Endothelial cell of umbilical vein (primary cell): ENCODE measurements at regions not wholly inside any gene's neighbourhood (a gene's known extent, or its start where the extent isn't known, plus 50 kb on each side); places are given as distances from the start of the nearest gene placed in this dataset.
A peak's percentile ranks its signal among the peaks of the same experiment; 100 is the strongest.

Experiments used
- BruUV-seq: library from RNA; stranded (reverse); fragments of 400-500 nt; replicated peaks from 2 replicates; lab custom pipeline; 2021; lab: Mats Ljungman, UMichigan
- CTCF ChIA-PET: fragments of 300-600, 350-600 bp; sonication (Branson Sonifier 250); formaldehyde crosslinking; loops from one replicate; lab custom pipeline; 2021; ENCODE audit warnings: antibody characterized with exemption, inconsistent platforms; lab: Charles Lee
- POLR2A ChIA-PET: fragments of 300-600, 350-600 bp; sonication (Branson Sonifier 250); formaldehyde crosslinking; loops from one replicate; lab custom pipeline; 2021; ENCODE audit warnings: antibody characterized with exemption, inconsistent platforms; lab: Charles Lee
- DNase-seq: peaks from one replicate; pipeline ENCODE4 v3.0.0-alpha.2; 2011; ENCODE audit warnings: low read depth, low spot score
- FAIRE-seq: peaks from 2 replicates; lab custom pipeline; 2011; peaks lifted over from hg19 to GRCh38; lab: Jason Lieb, UNC
- H2AFZ ChIP-seq: 2 replicates; pipeline ENCODE4 v1.6.0; 2012; ENCODE audit warnings: low read depth, low read length, control low read depth, inconsistent platforms
- H3K27ac ChIP-seq: 2 replicates; pipeline ENCODE4 v1.5.1; 2011; ENCODE audit warnings: low read depth, mild to moderate bottlenecking, control low read depth, low read length, moderate library complexity; ENCODE audit not compliant: insufficient read depth
- H3K27me3 ChIP-seq, 2 experiments: 2 replicates each; pipeline versions ENCODE4 v1.6.0 to v1.6.1; 2011; ENCODE audit warnings: low read length in 2 of 2, mixed read lengths in 1 of 2; ENCODE audit not compliant: control insufficient read depth in 2 of 2, insufficient read depth in 2 of 2
- H3K36me3 ChIP-seq, 2 experiments: 2 replicates in 1 of 2; 3 replicates in 1 of 2; pipeline ENCODE4 v1.5.1; 2011; ENCODE audit warnings: low read length in 2 of 2, mild to moderate bottlenecking in 1 of 2, moderate library complexity in 1 of 2; ENCODE audit not compliant: control insufficient read depth in 2 of 2, insufficient read depth in 2 of 2; ENCODE audit errors: extremely low read depth in 1 of 2
- H3K4me1 ChIP-seq: 3 replicates; pipeline ENCODE4 v1.5.1; 2011; ENCODE audit warnings: mild to moderate bottlenecking, low read length; ENCODE audit not compliant: control insufficient read depth, insufficient read depth; ENCODE audit errors: extremely low read depth
- H3K4me2 ChIP-seq: 2 replicates; pipeline ENCODE4 v1.6.1; 2011; ENCODE audit warnings: low read length, control low read depth, mixed read lengths; ENCODE audit not compliant: insufficient read depth
- H3K4me3 ChIP-seq, 3 experiments: fragments of 200-600 bp in 1 of 3; sonication (generic), shearing (Covaris generic) in 1 of 3; replicated peaks in 1 of 3; 2 replicates each; pipeline ENCODE4 v1.5.1; 2011 to 2016; ENCODE audit warnings: control low read depth in 3 of 3, low read length in 3 of 3, mild to moderate bottlenecking in 2 of 3, inconsistent platforms in 1 of 3, low read depth in 1 of 3, moderate library complexity in 1 of 3; ENCODE audit not compliant: insufficient read depth in 1 of 3
- H3K79me2 ChIP-seq: 2 replicates; pipeline ENCODE4 v1.6.0; 2012; ENCODE audit warnings: low read length, inconsistent platforms; ENCODE audit not compliant: control insufficient read depth, insufficient read depth
- H3K9ac ChIP-seq: replicated peaks from 2 replicates; pipeline ENCODE3; 2011; ENCODE audit warnings: low read length, control low read depth; ENCODE audit not compliant: insufficient read depth; ENCODE audit errors: extremely low read depth
- H3K9me1 ChIP-seq: replicated peaks from 3 replicates; pipeline ENCODE4 v1.6.0; 2011; ENCODE audit warnings: mild to moderate bottlenecking, low read length; ENCODE audit not compliant: control insufficient read depth, insufficient read depth; ENCODE audit errors: extremely low read depth
- H3K9me3 ChIP-seq: replicated peaks from 2 replicates; pipeline ENCODE4 v1.5.1; 2012; ENCODE audit warnings: low read length, inconsistent platforms; ENCODE audit not compliant: control insufficient read depth, insufficient read depth
- H4K20me1 ChIP-seq: replicated peaks from 2 replicates; pipeline ENCODE3; 2011; ENCODE audit warnings: mild to moderate bottlenecking, low read length; ENCODE audit not compliant: control insufficient read depth, insufficient read depth; ENCODE audit errors: extremely low read depth
- EZH2 ChIP-seq: IDR thresholded peaks from 2 replicates; pipeline ENCODE4 v1.6.1; 2012; ENCODE audit warnings: borderline replicate concordance, low read depth, mild to moderate bottlenecking, moderate library complexity, low read length, inconsistent platforms; ENCODE audit not compliant: severe bottlenecking
- GATA2 ChIP-seq: IDR thresholded peaks from 2 replicates; pipeline ENCODE4 v1.7.0; 2011; ENCODE audit warnings: low read depth, mild to moderate bottlenecking, moderate library complexity, mixed read lengths, low read length; ENCODE audit not compliant: insufficient read length, insufficient read depth
- JUN ChIP-seq: IDR thresholded peaks from 2 replicates; pipeline ENCODE4 v1.6.1; 2011; ENCODE audit warnings: borderline replicate concordance, low read depth; ENCODE audit not compliant: insufficient read length, insufficient read depth
- POLR2AphosphoS5 ChIP-seq: IDR thresholded peaks from 2 replicates; pipeline ENCODE4 v1.6.1; 2012; ENCODE audit warnings: low read depth, mild to moderate bottlenecking, control low read depth, low read length, moderate library complexity; ENCODE audit not compliant: insufficient read depth
- dilution Hi-C: fragments of 300-500 bp; cut with MboI; formaldehyde crosslinking; loops from one replicate; pipeline ENCODE4 v1.15.0; 2019; ENCODE audit warnings: low sequenced_read_pairs; ENCODE audit not compliant: extremely low pct_ligation_motif_present
- intact Hi-C: fragments of 100-400 bp; cut with micrococcal nuclease; formaldehyde crosslinking; loops from one replicate; pipeline ENCODE4 v1.10.0; 2022
- TF ChIP-seq, protein P1 (sequence below): IDR thresholded peaks from 2 replicates; pipeline ENCODE4 v1.6.1; 2011; ENCODE audit not compliant: insufficient read depth, insufficient read length
- TF ChIP-seq, protein P2 (sequence below), 2 donors: IDR thresholded peaks; 1 replicate in 1 of 2; 2 replicates in 1 of 2; pipeline ENCODE4 v1.5.1; 2011; ENCODE audit warnings: low read length in 2 of 2, mild to moderate bottlenecking in 2 of 2, moderate library complexity in 2 of 2, control low read depth in 1 of 2, inconsistent platforms in 1 of 2, low read depth in 1 of 2; ENCODE audit not compliant: insufficient read depth in 1 of 2; ENCODE audit errors: extremely low read depth in 1 of 2

DNA sequence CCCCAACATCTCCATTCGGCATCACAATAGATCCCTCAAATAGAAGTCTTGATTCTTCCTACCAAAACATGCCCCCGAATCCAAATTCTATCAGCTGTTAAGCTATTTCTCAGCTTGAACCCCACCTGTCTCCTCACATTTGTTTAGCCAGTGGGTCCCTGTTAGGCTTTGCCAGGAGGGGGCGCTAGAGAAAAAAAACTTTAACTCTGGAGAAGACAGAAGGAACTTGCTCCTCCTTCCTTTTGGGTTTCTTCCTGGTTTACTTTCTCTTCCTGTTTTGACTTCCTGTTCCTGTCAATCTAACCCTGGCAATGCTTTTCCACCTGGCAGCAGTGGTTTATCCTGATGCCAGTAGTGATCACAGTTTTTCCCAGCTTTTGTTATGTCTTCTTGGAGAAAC is 95.6 kb upstream of the KCNK1 start:
- H3K36me3 ChIP-seq: no peaks in the 10 kb centered on the region
- H3K79me2 ChIP-seq: no peaks in the 10 kb centered on the region
- H3K27ac ChIP-seq: no peak overlapping the region
- no peak overlapping the region for H3K9ac ChIP-seq
- no peak overlapping the region for H3K4me3 ChIP-seq
- no peaks in the 10 kb centered on the region for H3K9me1 ChIP-seq
- no TSS peak for BruUV-seq
- H3K27me3 ChIP-seq: no peaks in the 10 kb centered on the region
- H3K4me1 ChIP-seq: no peaks in the 10 kb centered on the region
- dilution Hi-C loops (no loop called here), intact Hi-C loops (no loop called here)
- POLR2A ChIA-PET: no interaction called here
- no peak overlapping the region for H3K4me2 ChIP-seq
- no peaks in the 10 kb centered on the region for H4K20me1 ChIP-seq
- no peak for DNase-seq
- no peak overlapping the region for H2AFZ ChIP-seq
- CTCF ChIA-PET: no interaction called here
- FAIRE-seq: no peak
- TF ChIP-seq, protein P1, sequence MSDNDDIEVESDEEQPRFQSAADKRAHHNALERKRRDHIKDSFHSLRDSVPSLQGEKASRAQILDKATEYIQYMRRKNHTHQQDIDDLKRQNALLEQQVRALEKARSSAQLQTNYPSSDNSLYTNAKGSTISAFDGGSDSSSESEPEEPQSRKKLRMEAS: no peak
- TF ChIP-seq, protein P2, sequence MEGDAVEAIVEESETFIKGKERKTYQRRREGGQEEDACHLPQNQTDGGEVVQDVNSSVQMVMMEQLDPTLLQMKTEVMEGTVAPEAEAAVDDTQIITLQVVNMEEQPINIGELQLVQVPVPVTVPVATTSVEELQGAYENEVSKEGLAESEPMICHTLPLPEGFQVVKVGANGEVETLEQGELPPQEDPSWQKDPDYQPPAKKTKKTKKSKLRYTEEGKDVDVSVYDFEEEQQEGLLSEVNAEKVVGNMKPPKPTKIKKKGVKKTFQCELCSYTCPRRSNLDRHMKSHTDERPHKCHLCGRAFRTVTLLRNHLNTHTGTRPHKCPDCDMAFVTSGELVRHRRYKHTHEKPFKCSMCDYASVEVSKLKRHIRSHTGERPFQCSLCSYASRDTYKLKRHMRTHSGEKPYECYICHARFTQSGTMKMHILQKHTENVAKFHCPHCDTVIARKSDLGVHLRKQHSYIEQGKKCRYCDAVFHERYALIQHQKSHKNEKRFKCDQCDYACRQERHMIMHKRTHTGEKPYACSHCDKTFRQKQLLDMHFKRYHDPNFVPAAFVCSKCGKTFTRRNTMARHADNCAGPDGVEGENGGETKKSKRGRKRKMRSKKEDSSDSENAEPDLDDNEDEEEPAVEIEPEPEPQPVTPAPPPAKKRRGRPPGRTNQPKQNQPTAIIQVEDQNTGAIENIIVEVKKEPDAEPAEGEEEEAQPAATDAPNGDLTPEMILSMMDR (IDR thresholded peaks at IDR 0.05; ENCODE audit: extremely low read depth in 1 of 2, insufficient read depth in 1 of 2, low read depth in 1 of 2, low read length in 2 of 2): peak in 1 of 2 donors; percentile 25
- no peaks in the 10 kb centered on the region for H3K9me3 ChIP-seq

DNA sequence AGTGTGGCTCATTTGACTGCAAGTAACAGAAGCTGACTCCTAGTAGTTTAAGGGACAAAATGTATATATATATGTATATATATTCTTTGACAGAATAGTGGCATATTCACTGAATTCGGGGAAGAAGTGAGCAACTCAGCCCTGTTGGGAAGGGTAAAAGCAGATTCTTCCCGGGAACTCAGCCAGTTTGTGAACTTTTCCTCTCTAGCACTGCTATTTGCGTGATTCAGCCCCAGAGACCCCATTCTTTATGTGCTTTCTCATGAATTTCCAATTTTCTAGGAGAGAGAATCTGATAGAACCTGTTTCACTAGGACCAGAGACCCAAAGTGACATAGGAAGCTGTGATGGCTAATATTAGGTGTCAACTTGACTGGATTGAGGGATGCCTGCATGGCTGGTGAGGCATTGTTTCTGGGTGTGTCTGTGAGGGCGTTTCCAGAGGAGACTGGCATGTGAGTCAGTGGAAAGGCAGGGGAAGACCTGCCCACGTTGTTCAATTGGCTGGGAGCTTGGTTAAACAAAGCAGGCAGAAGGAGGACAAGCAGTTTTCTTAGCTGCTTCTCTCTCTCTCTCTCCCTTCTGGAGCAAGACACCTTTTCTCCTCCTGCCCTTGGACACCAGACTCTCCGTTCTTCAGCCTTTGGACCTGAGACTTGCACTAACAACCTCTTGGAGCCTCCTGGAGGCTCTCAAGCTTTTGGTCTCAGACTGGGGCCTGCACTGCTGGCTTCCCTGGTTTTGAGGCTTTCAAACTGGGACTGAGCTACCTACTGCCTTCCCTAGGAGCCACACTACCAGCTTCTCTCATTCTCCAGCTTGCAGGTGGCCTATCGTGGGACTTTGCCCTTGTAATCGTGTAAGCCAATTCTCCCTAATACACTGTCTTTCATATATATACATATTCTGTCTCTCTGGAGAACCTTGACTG is 93.4 kb upstream of the KCNK1 start:
- Histone ChIP-seq H3K79me2 (no peaks in the 10 kb centered on the region), H3K4me2 (no peak overlapping the region), H4K20me1 (no peaks in the 10 kb centered on the region), H3K4me3 (no peak overlapping the region), H3K9ac (no peak overlapping the region), H3K27me3 (no peaks in the 10 kb centered on the region), H3K36me3 (no peaks in the 10 kb centered on the region), H3K27ac (no peak overlapping the region), H2AFZ (no peak overlapping the region), H3K9me1 (no peaks in the 10 kb centered on the region), H3K4me1 (no peaks in the 10 kb centered on the region), H3K9me3 (no peaks in the 10 kb centered on the region)
- DNase-seq: no peak
- intact Hi-C loops: no loop called here
- dilution Hi-C loops: no loop called here
- ChIA-PET CTCF (no interaction called here), POLR2A (no interaction called here)
- BruUV-seq: no TSS peak
- no peak for FAIRE-seq
- TF ChIP-seq GATA2 (no peak), JUN (no peak), POLR2AphosphoS5 (no peak), EZH2 (no peak)
